Psoas muscle (tissue), 7 donors: ENCODE measurements at regions not wholly inside any gene's neighbourhood (a gene's known extent, or its start where the extent isn't known, plus 50 kb on each side); places are given as distances from the start of the nearest gene placed in this dataset.

ENCODE experiments used
- ATAC-seq, 4 donors: fragments of 200-7000 bp; cut with Tn5 transposase; one replicate each; pipeline ENCODE4 v1.9.1; 2020; ENCODE audit warnings: moderate library complexity in 3 of 4, mild to moderate bottlenecking in 2 of 4
- DNase-seq, 2 donors: peaks; one replicate each; pipeline ENCODE4 v3.0.0-alpha.2; 2020
- H3K27ac ChIP-seq: fragments of 200-600 bp; one replicate; pipeline ENCODE4 v1.8.0; 2022
- H3K27me3 ChIP-seq, 3 donors: fragments of 200-600 bp in 1 of 3; one replicate each; pipeline versions ENCODE4 v1.6.1 to v1.8.0; 2013 to 2022; ENCODE audit warnings: low read length in 2 of 3, mild to moderate bottlenecking in 2 of 3, moderate library complexity in 1 of 3; ENCODE audit not compliant: insufficient read depth in 3 of 3
- H3K36me3 ChIP-seq, 2 donors: fragments of 200-600 bp in 1 of 2; one replicate each; pipeline versions ENCODE4 v1.6.1 to v1.8.0; 2013 to 2022; ENCODE audit warnings: low read depth in 1 of 2, mild to moderate bottlenecking in 1 of 2, moderate library complexity in 1 of 2; ENCODE audit not compliant: insufficient read depth in 1 of 2
- H3K4me1 ChIP-seq: fragments of 200-600 bp; one replicate; pipeline ENCODE4 v1.8.0; 2022
- H3K4me3 ChIP-seq: fragments of 200-600 bp; one replicate; pipeline ENCODE4 v1.8.0; 2022; ENCODE audit warnings: mild to moderate bottlenecking
- H3K9me3 ChIP-seq: fragments of 200-600 bp; one replicate; pipeline ENCODE4 v1.8.0; 2022
- WGBS, 3 donors: extraction: QIAGEN DNeasy Blood & Tissue Kit; methylation state at CpG; one replicate each; pipeline versions ENCODE4 v1.1.6 to v1.1.7; 2013; 5-methylcytosine and 5-hydroxymethylcytosine counted together
- intact Hi-C, 2 donors: fragments of 100-400 bp; cut with DNase I; formaldehyde crosslinking; loops; one replicate each; pipeline versions ENCODE4 v1.11.0 to v1.14.2; 2022
- TF ChIP-seq, protein P1 (sequence below): fragments of 200-600 bp; IDR thresholded peaks from one replicate; pipeline ENCODE4 v1.8.0; 2022; ENCODE audit warnings: antibody characterized with exemption
- donor health status: healthy with polysubstance abuse.
- donor health status: DM: no; HTN: no; CAD: no; lungs with moderate emphysema.
- donor health status: Bipolar disorder and iron deficiency.
- donor health status: healthy.
- donor health status: DM: yes; HTN: yes; CAD: no.
- donor health status: DM: no; HTN: no; CAD: no.
- donor health status: DM: yes; HTN: yes; CAD: no.

DNA sequence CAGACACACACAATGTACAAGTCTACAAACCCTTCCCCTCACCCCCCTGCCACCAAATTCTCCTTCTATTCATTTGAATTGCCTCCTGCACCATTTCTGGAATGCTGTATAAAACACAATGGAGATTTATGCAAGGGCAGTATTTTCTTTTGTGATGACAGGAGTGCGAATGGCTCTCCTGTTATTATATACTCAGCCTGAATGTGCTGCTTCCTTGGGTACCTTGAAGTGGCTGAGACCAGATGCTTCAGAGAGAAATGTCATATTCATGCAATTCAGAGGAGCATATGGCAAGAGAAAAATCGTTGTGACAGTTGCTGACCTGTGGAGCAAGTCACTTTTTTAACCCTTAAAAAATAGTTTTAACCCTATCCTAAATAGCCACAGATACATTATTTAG, 468.0 kb upstream of the WWC1 start:
- H3K36me3 ChIP-seq = no peaks in the 10 kb centered on the region
- WGBS, 3 donors = 49 to 65% (median 61%) methylated on average over 2 of the region's 2 CpGs
- DNase-seq (no peak), ATAC-seq (no peak)
- intact Hi-C loops = no loop called here
- TF ChIP-seq, protein P1, sequence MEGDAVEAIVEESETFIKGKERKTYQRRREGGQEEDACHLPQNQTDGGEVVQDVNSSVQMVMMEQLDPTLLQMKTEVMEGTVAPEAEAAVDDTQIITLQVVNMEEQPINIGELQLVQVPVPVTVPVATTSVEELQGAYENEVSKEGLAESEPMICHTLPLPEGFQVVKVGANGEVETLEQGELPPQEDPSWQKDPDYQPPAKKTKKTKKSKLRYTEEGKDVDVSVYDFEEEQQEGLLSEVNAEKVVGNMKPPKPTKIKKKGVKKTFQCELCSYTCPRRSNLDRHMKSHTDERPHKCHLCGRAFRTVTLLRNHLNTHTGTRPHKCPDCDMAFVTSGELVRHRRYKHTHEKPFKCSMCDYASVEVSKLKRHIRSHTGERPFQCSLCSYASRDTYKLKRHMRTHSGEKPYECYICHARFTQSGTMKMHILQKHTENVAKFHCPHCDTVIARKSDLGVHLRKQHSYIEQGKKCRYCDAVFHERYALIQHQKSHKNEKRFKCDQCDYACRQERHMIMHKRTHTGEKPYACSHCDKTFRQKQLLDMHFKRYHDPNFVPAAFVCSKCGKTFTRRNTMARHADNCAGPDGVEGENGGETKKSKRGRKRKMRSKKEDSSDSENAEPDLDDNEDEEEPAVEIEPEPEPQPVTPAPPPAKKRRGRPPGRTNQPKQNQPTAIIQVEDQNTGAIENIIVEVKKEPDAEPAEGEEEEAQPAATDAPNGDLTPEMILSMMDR = no peak
- no peak overlapping the region for H3K27ac ChIP-seq
- H3K4me3 ChIP-seq = no peak overlapping the region
- no peaks in the 10 kb centered on the region for H3K4me1 ChIP-seq
- no peaks in the 10 kb centered on the region for H3K9me3 ChIP-seq
- H3K27me3 ChIP-seq = no peaks in the 10 kb centered on the region

DNA sequence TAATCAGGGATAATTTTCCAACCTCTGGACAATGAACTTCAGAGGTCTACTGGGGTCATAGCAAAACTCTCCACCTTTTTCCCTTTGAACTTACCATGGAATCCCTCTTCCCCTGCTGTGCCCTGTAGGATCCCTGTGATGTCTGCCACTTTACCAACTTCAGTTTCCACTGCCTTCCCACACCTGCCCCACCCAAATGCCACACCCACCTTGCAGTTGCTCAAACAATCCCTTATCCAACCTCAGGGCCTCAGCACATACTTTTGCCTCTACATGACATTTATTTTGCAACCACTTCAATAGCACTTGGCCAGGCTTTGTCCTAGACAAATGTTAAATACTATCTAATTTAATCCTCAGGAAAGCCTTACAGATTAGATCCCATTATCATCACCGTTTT, 463.7 kb upstream of the WWC1 start:
- H3K4me3 ChIP-seq = no peak overlapping the region
- TF ChIP-seq, protein P1 = no peak
- H3K4me1 ChIP-seq = no peaks in the 10 kb centered on the region
- intact Hi-C loops = no loop called here
- WGBS, 3 donors = 63 to 85% (median 74%) methylated on average over 1 of the region's 1 CpG
- no peak overlapping the region for H3K27ac ChIP-seq
- ATAC-seq (no peak), DNase-seq (no peak)
- H3K9me3 ChIP-seq = no peaks in the 10 kb centered on the region
- no peaks in the 10 kb centered on the region for H3K36me3 ChIP-seq
- no peaks in the 10 kb centered on the region for H3K27me3 ChIP-seq

DNA sequence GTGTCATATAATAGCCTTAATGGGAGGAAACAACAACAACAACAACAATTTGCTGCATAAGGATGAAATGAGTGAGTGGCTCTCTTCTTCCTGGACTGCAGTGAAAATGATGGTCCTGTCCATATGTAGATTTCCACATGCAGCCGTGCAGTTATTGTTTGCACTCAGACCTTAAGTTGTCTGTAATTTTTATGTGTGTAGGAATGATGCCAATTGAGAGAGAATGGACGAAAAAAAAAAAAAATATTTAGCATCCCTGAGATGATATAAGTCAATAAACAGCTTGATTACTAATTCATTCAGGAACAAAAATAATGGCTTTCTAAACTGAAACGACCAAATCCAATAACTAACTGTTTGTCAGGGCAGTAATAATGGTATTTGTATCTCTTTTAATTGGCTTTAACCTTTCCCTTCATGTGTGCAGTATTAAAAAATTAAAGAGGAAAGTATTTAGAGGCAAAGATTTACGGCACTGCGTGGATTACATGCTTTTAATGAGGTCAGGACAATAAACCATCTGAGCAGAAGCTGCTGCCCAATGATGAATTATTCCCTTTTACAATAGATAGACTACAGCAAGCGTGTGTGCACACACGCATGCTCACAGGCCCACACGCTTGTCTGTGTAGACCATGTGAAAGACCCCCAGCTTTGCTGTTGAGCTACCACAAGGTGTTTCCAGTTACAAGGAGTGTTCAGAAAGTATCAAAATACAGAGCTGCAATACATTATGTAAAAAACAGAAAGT, 459.5 kb upstream of the WWC1 start:
- H3K4me1 ChIP-seq = no peaks in the 10 kb centered on the region
- no peaks in the 10 kb centered on the region for H3K9me3 ChIP-seq
- H3K27me3 ChIP-seq = no peaks in the 10 kb centered on the region
- H3K4me3 ChIP-seq = no peak overlapping the region
- ATAC-seq = no peak
- no peak for DNase-seq
- H3K27ac ChIP-seq = no peak overlapping the region
- intact Hi-C loops = no loop called here
- H3K36me3 ChIP-seq = no peaks in the 10 kb centered on the region
- TF ChIP-seq, protein P1 = no peak
- WGBS, 3 donors = 63 to 69% (median 63%) methylated on average over 8 of the region's 8 CpGs

DNA sequence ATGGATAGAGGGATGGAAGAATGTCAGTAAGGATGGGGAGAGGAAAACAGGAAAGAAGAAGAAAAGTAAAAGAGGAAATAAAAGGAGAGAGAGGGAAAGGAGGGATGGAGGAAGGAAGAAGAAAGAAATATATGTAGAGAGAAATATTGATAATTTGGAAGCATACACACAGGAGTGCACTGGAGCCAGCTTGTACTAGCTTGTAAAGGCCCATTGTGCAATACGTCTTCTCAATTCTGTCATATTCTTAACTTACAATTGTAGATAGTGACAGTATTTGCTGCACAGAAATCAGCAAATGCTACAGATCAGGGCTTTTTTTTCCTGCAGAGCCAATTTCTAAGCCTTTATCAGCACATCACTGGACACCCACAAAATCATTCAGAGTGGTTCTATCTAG, 458.8 kb upstream of the WWC1 start:
- Histone ChIP-seq H3K4me1 (no peaks in the 10 kb centered on the region), H3K36me3 (no peaks in the 10 kb centered on the region), H3K27me3 (no peaks in the 10 kb centered on the region), H3K9me3 (no peaks in the 10 kb centered on the region), H3K27ac (no peak overlapping the region), H3K4me3 (no peak overlapping the region)
- intact Hi-C loops = no loop called here
- WGBS, 3 donors = 0 to 6% (median 0%) methylated on average over 1 of the region's 1 CpG
- TF ChIP-seq, protein P1 = no peak
- ATAC-seq = no peak
- no peak for DNase-seq

DNA sequence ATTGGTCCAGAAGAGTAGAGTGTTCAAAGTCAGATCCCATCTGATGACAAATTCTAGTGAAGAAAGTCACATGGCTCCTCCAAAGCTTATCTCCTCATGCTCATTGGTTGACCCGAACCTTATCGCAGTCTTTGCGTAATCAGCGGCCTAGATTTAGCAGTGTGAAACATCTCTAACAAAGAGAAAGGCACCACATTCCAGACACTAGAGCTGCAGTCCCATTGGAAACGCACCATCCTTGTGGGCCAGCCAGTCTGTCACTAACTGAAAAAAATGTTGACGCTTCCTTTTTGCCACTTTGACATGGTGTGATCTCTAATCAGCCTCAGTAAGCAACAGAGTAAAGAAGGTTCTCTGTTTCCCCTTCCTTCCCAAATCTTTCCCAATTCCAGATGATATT, 458.0 kb upstream of the WWC1 start:
- WGBS, 3 donors = 92 to 96% (median 92%) methylated on average over 6 of the region's 6 CpGs
- Histone ChIP-seq H3K9me3 (no peaks in the 10 kb centered on the region), H3K27ac (no peak overlapping the region), H3K4me1 (no peaks in the 10 kb centered on the region), H3K4me3 (no peak overlapping the region), H3K36me3 (no peaks in the 10 kb centered on the region), H3K27me3 (no peaks in the 10 kb centered on the region)
- TF ChIP-seq, protein P1 = no peak
- intact Hi-C loops = no loop called here
- no peak for DNase-seq
- ATAC-seq = no peak
